ENCODE measurements at regions not wholly inside any gene's neighbourhood (a gene's known extent, or its start where the extent isn't known, plus 50 kb on each side); places are given as distances from the start of the nearest gene placed in this dataset.

GRCh38 chr2:48026865-48027264 is 120.6 kb upstream of the FBXO11 start:
- Histone ChIP-seq H3K9me3 (ENCODE audit: control insufficient read depth, low read length) (no peaks in the 10 kb centered on the region), H3K4me2 (ENCODE audit: low read length, poor library complexity, severe bottlenecking) (no peak overlapping the region), H4K91ac (ENCODE audit: low read length) (no peak overlapping the region), H3K18ac (ENCODE audit: low read depth in 1 of 2, low read length in 2 of 2) (no peak overlapping the region), H3K36me3 (ENCODE audit: control insufficient read depth in 1 of 2, insufficient read depth in 2 of 2, low read depth in 1 of 2, low read length in 2 of 2) (no peaks in the 10 kb centered on the region), H2AFZ (ENCODE audit: low read depth, low read length) (no peak overlapping the region), H3K27me3 (ENCODE audit: control insufficient read depth in 1 of 2, insufficient read depth in 1 of 2, low read length in 2 of 2) (peaks cover 0 to 3% of the 10 kb centered on the region in 2 experiments), H3K9ac (ENCODE audit: low read length) (no peak overlapping the region), H2BK12ac (ENCODE audit: low read length in 2 of 2) (no peak overlapping the region), H4K8ac (ENCODE audit: low read length) (no peak overlapping the region), H3K23ac (ENCODE audit: low read length in 2 of 2) (no peak overlapping the region), H2BK15ac (ENCODE audit: low read depth, poor library complexity, severe bottlenecking) (no peak overlapping the region), H3K4me1 (ENCODE audit: control insufficient read depth, insufficient read depth, low read depth, low read length) (no peaks in the 10 kb centered on the region), H3K79me1 (replicated peaks; ENCODE audit: low read length, poor library complexity, severe bottlenecking) (no peaks in the 10 kb centered on the region), H3K4ac (ENCODE audit: low read depth in 1 of 2, low read length in 2 of 2) (no peak overlapping the region), H3K27ac (ENCODE audit: low read length, poor library complexity, severe bottlenecking) (no peak overlapping the region), H3K4me3 (ENCODE audit: insufficient read depth in 1 of 2, low read depth in 1 of 2, low read length in 2 of 2) (no peak overlapping the region), H2AK5ac (ENCODE audit: low read length, severe bottlenecking) (no peak overlapping the region), H3K14ac (ENCODE audit: low read length in 2 of 2) (no peak overlapping the region), H2BK5ac (ENCODE audit: low read depth, low read length, poor library complexity, severe bottlenecking) (no peak overlapping the region), H2BK120ac (ENCODE audit: low read depth, low read length) (no peak overlapping the region)
- DNase-seq, result no peak
- WGBS, result 17% methylated on average over 1 of the region's 1 CpG

- H2BK12ac ChIP-seq (ENCODE audit: low read length in 2 of 2), result no peak overlapping the region
- 92% methylated on average over 2 of the region's 2 CpGs for WGBS
- H3K4me2 ChIP-seq (ENCODE audit: low read length, poor library complexity, severe bottlenecking), result no peak overlapping the region
- H3K9me3 ChIP-seq (ENCODE audit: control insufficient read depth, low read length), result peaks cover 9% of the 10 kb centered on the region
- H3K4ac ChIP-seq (ENCODE audit: low read depth in 1 of 2, low read length in 2 of 2), result no peak overlapping the region
- no peak overlapping the region for H4K8ac ChIP-seq (ENCODE audit: low read length)
- H3K4me1 ChIP-seq (ENCODE audit: control insufficient read depth, insufficient read depth, low read depth, low read length), result no peaks in the 10 kb centered on the region
- H3K23ac ChIP-seq (ENCODE audit: low read length in 2 of 2), result no peak overlapping the region
- no peaks in the 10 kb centered on the region for H3K79me1 ChIP-seq (replicated peaks; ENCODE audit: low read length, poor library complexity, severe bottlenecking)
- no peak overlapping the region for H2BK5ac ChIP-seq (ENCODE audit: low read depth, low read length, poor library complexity, severe bottlenecking)
- H2BK15ac ChIP-seq (ENCODE audit: low read depth, poor library complexity, severe bottlenecking), result no peak overlapping the region
- H2AK5ac ChIP-seq (ENCODE audit: low read length, severe bottlenecking), result no peak overlapping the region
- no peak for DNase-seq
- no peak overlapping the region for H3K27ac ChIP-seq (ENCODE audit: low read length, poor library complexity, severe bottlenecking)
- no peak overlapping the region for H3K4me3 ChIP-seq (ENCODE audit: insufficient read depth in 1 of 2, low read depth in 1 of 2, low read length in 2 of 2)
- no peak overlapping the region for H3K18ac ChIP-seq (ENCODE audit: low read depth in 1 of 2, low read length in 2 of 2)
- H2AFZ ChIP-seq (ENCODE audit: low read depth, low read length), result no peak overlapping the region
- no peak overlapping the region for H3K9ac ChIP-seq (ENCODE audit: low read length)
- no peak overlapping the region for H2BK120ac ChIP-seq (ENCODE audit: low read depth, low read length)
- no peak overlapping the region for H3K14ac ChIP-seq (ENCODE audit: low read length in 2 of 2)
- no peaks in the 10 kb centered on the region for H3K36me3 ChIP-seq (ENCODE audit: control insufficient read depth in 1 of 2, insufficient read depth in 2 of 2, low read depth in 1 of 2, low read length in 2 of 2)
- no peak overlapping the region for H4K91ac ChIP-seq (ENCODE audit: low read length)
- no peaks in the 10 kb centered on the region for H3K27me3 ChIP-seq (ENCODE audit: control insufficient read depth in 1 of 2, insufficient read depth in 1 of 2, low read length in 2 of 2)
These were observed 126.5 kb upstream of the FBXO11 start for GRCh38 chr2:48032765-48033164.

GRCh38 chr2:48034295-48034694 is 128.0 kb upstream of the FBXO11 start:
- no peaks in the 10 kb centered on the region for H3K27me3 ChIP-seq (ENCODE audit: control insufficient read depth in 1 of 2, insufficient read depth in 1 of 2, low read length in 2 of 2)
- H2BK15ac ChIP-seq (ENCODE audit: low read depth, poor library complexity, severe bottlenecking), result no peak overlapping the region
- H3K4me3 ChIP-seq (ENCODE audit: insufficient read depth in 1 of 2, low read depth in 1 of 2, low read length in 2 of 2), result no peak overlapping the region
- no peak overlapping the region for H2AK5ac ChIP-seq (ENCODE audit: low read length, severe bottlenecking)
- no peak overlapping the region for H2BK120ac ChIP-seq (ENCODE audit: low read depth, low read length)
- no peaks in the 10 kb centered on the region for H3K36me3 ChIP-seq (ENCODE audit: control insufficient read depth in 1 of 2, insufficient read depth in 2 of 2, low read depth in 1 of 2, low read length in 2 of 2)
- H2BK5ac ChIP-seq (ENCODE audit: low read depth, low read length, poor library complexity, severe bottlenecking), result no peak overlapping the region
- no peaks in the 10 kb centered on the region for H3K79me1 ChIP-seq (replicated peaks; ENCODE audit: low read length, poor library complexity, severe bottlenecking)
- H3K27ac ChIP-seq (ENCODE audit: low read length, poor library complexity, severe bottlenecking), result no peak overlapping the region
- no peak overlapping the region for H4K8ac ChIP-seq (ENCODE audit: low read length)
- H3K18ac ChIP-seq (ENCODE audit: low read depth in 1 of 2, low read length in 2 of 2), result no peak overlapping the region
- H3K4me1 ChIP-seq (ENCODE audit: control insufficient read depth, insufficient read depth, low read depth, low read length), result no peaks in the 10 kb centered on the region
- no peak overlapping the region for H3K23ac ChIP-seq (ENCODE audit: low read length in 2 of 2)
- no peak overlapping the region for H2BK12ac ChIP-seq (ENCODE audit: low read length in 2 of 2)
- no peak for DNase-seq
- peaks cover 9% of the 10 kb centered on the region for H3K9me3 ChIP-seq (ENCODE audit: control insufficient read depth, low read length)
- no peak overlapping the region for H3K4me2 ChIP-seq (ENCODE audit: low read length, poor library complexity, severe bottlenecking)
- H3K4ac ChIP-seq (ENCODE audit: low read depth in 1 of 2, low read length in 2 of 2), result no peak overlapping the region
- H4K91ac ChIP-seq (ENCODE audit: low read length), result no peak overlapping the region
- no peak overlapping the region for H2AFZ ChIP-seq (ENCODE audit: low read depth, low read length)
- no peak overlapping the region for H3K14ac ChIP-seq (ENCODE audit: low read length in 2 of 2)
- H3K9ac ChIP-seq (ENCODE audit: low read length), result no peak overlapping the region

- H3K18ac ChIP-seq (ENCODE audit: low read depth in 1 of 2, low read length in 2 of 2), result no peak overlapping the region
- H3K4me1 ChIP-seq (ENCODE audit: control insufficient read depth, insufficient read depth, low read depth, low read length), result no peaks in the 10 kb centered on the region
- no peak overlapping the region for H3K14ac ChIP-seq (ENCODE audit: low read length in 2 of 2)
- H4K91ac ChIP-seq (ENCODE audit: low read length), result no peak overlapping the region
- no peaks in the 10 kb centered on the region for H3K27me3 ChIP-seq (ENCODE audit: control insufficient read depth in 1 of 2, insufficient read depth in 1 of 2, low read length in 2 of 2)
- H3K27ac ChIP-seq (ENCODE audit: low read length, poor library complexity, severe bottlenecking), result no peak overlapping the region
- no peak overlapping the region for H3K9ac ChIP-seq (ENCODE audit: low read length)
- no peak overlapping the region for H2AFZ ChIP-seq (ENCODE audit: low read depth, low read length)
- no peak overlapping the region for H2BK5ac ChIP-seq (ENCODE audit: low read depth, low read length, poor library complexity, severe bottlenecking)
- no peak overlapping the region for H4K8ac ChIP-seq (ENCODE audit: low read length)
- no peak overlapping the region for H2BK15ac ChIP-seq (ENCODE audit: low read depth, poor library complexity, severe bottlenecking)
- no peak overlapping the region for H3K23ac ChIP-seq (ENCODE audit: low read length in 2 of 2)
- H2AK5ac ChIP-seq (ENCODE audit: low read length, severe bottlenecking), result no peak overlapping the region
- H3K4me3 ChIP-seq (ENCODE audit: insufficient read depth in 1 of 2, low read depth in 1 of 2, low read length in 2 of 2), result no peak overlapping the region
- H3K9me3 ChIP-seq (ENCODE audit: control insufficient read depth, low read length), result peaks cover 14% of the 10 kb centered on the region
- H3K79me1 ChIP-seq (replicated peaks; ENCODE audit: low read length, poor library complexity, severe bottlenecking), result no peaks in the 10 kb centered on the region
- DNase-seq, result no peak
- WGBS, result 63% methylated on average over 2 of the region's 2 CpGs
- H2BK120ac ChIP-seq (ENCODE audit: low read depth, low read length), result no peak overlapping the region
- no peak overlapping the region for H3K4me2 ChIP-seq (ENCODE audit: low read length, poor library complexity, severe bottlenecking)
- H3K4ac ChIP-seq (ENCODE audit: low read depth in 1 of 2, low read length in 2 of 2), result no peak overlapping the region
- no peak overlapping the region for H2BK12ac ChIP-seq (ENCODE audit: low read length in 2 of 2)
- H3K36me3 ChIP-seq (ENCODE audit: control insufficient read depth in 1 of 2, insufficient read depth in 2 of 2, low read depth in 1 of 2, low read length in 2 of 2), result no peaks in the 10 kb centered on the region
These were observed 130.0 kb upstream of the FBXO11 start for GRCh38 chr2:48036312-48036711.

Data from mesenchymal stem cell (in vitro differentiated cells and primary cell).